Kasumi-1 (cell line): ENCODE measurements at regions not wholly inside any gene's neighbourhood (a gene's known extent, or its start where the extent isn't known, plus 50 kb on each side); places are given as distances from the start of the nearest gene placed in this dataset.

Experiments
- DNase-seq, 2 experiments: peaks; one replicate each; lab custom pipeline; 2025; lab: John Stamatoyannopoulos, UW

- DNase-seq, result peak; percentile 82 to 83
Observed at GRCh38 chr17:77266891-77267341, 126.1 kb downstream of the SEC14L1 start.

- no peak for DNase-seq
Observed at GRCh38 chr17:77269696-77270681, 129.2 kb downstream of the SEC14L1 start.

- no peak for DNase-seq
Observed at GRCh38 chr17:77271411-77271810, 130.6 kb downstream of the SEC14L1 start.

- DNase-seq, result no peak
Observed at GRCh38 chr17:77273397-77274085, 132.8 kb downstream of the SEC14L1 start.

GRCh38 chr17:77274096-77274845 is 133.5 kb downstream of the SEC14L1 start:
- peak in 1 of 2 experiments; percentile 45 for DNase-seq

GRCh38 chr17:77279448-77280303 is 138.9 kb downstream of the SEC14L1 start:
- DNase-seq, result no peak

GRCh38 chr17:77280304-77281121 is 139.7 kb downstream of the SEC14L1 start:
- no peak for DNase-seq

GRCh38 chr17:77281122-77281903 is 140.5 kb downstream of the SEC14L1 start:
- peak in 1 of 2 experiments; percentile 38 for DNase-seq

GRCh38 chr17:77281904-77282367 is 141.2 kb downstream of the SEC14L1 start:
- DNase-seq, result no peak

GRCh38 chr17:77282524-77283515 is 142.1 kb downstream of the SEC14L1 start:
- no peak for DNase-seq

GRCh38 chr17:77284023-77284617 is 143.4 kb downstream of the SEC14L1 start:
- no peak for DNase-seq

GRCh38 chr17:77285594-77286390 is 145.0 kb downstream of the SEC14L1 start:
- DNase-seq, result peak; percentile 96

- no peak for DNase-seq
Observed at GRCh38 chr17:77286391-77286640, 145.5 kb downstream of the SEC14L1 start.

- no peak for DNase-seq
Observed at GRCh38 chr17:77286641-77287431, 146.1 kb downstream of the SEC14L1 start.

GRCh38 chr17:77287432-77288068 is 146.8 kb downstream of the SEC14L1 start:
- no peak for DNase-seq

GRCh38 chr17:77288115-77288619 is 147.4 kb downstream of the SEC14L1 start:
- DNase-seq, result no peak
